Esophagus muscularis mucosa (tissue), 4 donors: ENCODE measurements at regions not wholly inside any gene's neighbourhood (a gene's known extent, or its start where the extent isn't known, plus 50 kb on each side); places are given as distances from the start of the nearest gene placed in this dataset.

Experiments used
- EP300 ChIP-seq: sonication (generic); formaldehyde crosslinking; IDR thresholded peaks from one replicate; pipeline ENCODE4 v1.6.1; 2017; ENCODE audit warnings: antibody characterized with exemption
- POLR2A ChIP-seq: fragments of 450-650 bp; IDR thresholded peaks from one replicate; pipeline ENCODE4 v1.6.1; 2017; ENCODE audit warnings: antibody characterized with exemption, moderate library complexity, mild to moderate bottlenecking, low read depth
- TF ChIP-seq, protein P1 (sequence below), 3 experiments: fragments of 200-600 bp in 2 of 3; fragments of 450-650 bp in 1 of 3; sonication (generic) in 2 of 3; IDR thresholded peaks; one replicate each; pipeline ENCODE4 v1.5.1; 2017 to 2019; ENCODE audit warnings: antibody characterized with exemption in 3 of 3, mild to moderate bottlenecking in 2 of 3, moderate library complexity in 1 of 3

DNA sequence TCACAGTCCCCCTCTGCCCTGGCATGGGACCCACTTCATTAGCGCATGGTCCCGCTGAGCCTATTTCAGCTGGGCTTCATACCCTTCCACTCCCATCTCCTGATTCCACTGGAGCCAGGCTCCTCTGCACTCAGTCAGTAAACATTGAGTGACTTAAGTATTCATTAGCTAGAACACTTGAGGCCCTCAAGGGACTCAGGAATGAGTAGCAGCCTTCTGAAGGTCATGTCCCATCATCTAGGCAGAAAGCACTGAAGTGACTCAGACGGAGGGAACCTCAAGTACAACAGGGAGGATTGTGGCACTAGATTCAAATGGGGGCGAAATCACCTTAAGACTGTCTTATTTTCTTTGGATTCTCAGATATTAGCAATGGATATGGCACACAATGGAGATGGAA lies 186.6 kb upstream of the INHBA start:
- TF ChIP-seq, protein P1, sequence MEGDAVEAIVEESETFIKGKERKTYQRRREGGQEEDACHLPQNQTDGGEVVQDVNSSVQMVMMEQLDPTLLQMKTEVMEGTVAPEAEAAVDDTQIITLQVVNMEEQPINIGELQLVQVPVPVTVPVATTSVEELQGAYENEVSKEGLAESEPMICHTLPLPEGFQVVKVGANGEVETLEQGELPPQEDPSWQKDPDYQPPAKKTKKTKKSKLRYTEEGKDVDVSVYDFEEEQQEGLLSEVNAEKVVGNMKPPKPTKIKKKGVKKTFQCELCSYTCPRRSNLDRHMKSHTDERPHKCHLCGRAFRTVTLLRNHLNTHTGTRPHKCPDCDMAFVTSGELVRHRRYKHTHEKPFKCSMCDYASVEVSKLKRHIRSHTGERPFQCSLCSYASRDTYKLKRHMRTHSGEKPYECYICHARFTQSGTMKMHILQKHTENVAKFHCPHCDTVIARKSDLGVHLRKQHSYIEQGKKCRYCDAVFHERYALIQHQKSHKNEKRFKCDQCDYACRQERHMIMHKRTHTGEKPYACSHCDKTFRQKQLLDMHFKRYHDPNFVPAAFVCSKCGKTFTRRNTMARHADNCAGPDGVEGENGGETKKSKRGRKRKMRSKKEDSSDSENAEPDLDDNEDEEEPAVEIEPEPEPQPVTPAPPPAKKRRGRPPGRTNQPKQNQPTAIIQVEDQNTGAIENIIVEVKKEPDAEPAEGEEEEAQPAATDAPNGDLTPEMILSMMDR (IDR thresholded peaks at IDR 0.05) = no peak
- no peak for TF ChIP-seq EP300
- no peak for TF ChIP-seq POLR2A
